ENCODE measurements at regions not wholly inside any gene's neighbourhood (a gene's known extent, or its start where the extent isn't known, plus 50 kb on each side); places are given as distances from the start of the nearest gene placed in this dataset.
"Not testable (repeated sequence)": the region's sequence is repeated elsewhere in the genome, so short reads cannot be mapped to it uniquely, and the experiment has no call there.

DNA sequence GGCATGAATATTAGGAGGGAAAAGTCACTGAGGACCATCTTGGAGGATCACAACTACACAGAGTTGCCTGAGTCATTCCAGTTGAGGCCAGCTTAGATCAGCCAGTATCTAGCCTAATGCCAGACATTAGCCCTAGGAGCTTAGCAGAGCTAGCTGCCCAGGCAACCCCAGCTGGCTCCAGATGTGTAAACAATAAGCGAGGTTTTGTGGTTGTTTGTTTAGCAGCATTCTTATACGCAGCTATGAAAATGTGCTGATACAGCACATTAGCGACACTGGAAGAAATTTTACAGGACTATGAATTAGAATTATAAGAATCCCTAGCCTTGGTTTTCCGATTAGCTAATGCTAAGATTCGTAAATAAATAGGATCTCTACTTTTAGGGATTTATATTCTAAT, 59.3 kb downstream of the BTBD3 start:
- no peak for DNase-seq

- DNase-seq = no peak
Measured at GRCh38 chr20:11978496-11978895, 60.8 kb downstream of the BTBD3 start.

DNA sequence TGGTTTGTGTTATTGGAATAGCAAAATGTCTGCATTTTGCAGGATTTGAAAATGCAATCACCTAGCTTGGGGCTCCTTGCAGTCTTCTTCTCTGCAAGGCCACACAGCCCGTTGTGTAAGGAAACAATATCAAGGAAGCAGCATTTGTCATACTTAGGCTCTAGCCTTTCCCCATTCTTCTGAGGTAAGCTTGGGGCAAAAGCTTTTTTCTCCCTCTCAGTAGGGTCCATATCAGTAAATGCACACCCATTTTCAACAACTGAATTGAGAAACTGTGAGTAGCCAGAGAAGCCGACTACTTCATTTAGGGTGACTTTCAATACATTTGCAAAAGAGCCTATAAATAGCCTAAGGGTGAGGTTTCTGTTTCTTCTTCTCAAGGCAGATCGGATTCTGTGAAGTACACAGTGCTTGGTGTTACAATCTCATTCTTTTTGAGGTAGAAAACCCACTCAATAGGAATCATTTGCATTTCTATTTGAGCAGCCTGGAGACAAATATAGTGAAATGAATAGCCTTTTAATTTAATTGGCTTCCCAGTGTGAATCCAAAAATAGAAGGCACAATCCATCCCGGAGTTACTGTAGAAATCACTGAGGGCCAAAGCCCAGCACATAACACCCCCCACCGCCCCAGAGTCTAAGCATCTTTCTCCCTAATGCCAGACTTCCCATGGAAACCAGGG, 61.8 kb downstream of the BTBD3 start:
- peak; percentile 63 for DNase-seq

DNA sequence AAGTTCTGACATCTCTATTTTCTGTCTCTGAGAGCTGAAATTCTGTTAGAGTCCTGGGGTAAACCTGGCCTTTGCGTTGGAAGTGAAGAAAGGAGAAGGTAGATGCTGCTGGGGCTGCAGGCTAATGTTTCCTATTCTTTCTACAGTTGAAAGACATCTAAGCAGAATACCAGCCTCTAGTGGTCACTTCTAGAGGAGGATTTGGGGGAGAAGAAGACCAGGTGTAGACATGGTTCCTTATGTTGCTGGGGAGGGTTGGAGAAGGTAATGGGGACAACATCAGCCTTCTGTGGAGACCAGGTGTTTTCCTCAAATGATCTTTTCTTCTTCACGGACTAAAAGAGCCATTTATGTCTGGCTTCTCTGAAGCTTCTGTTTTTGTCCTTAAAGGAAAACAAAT, 62.6 kb downstream of the BTBD3 start:
- DNase-seq = no peak

GRCh38 chr20:11981366-11981947, 63.8 kb downstream of the BTBD3 start:
- DNase-seq = no peak

GRCh38 chr20:11982289-11982954, 64.7 kb downstream of the BTBD3 start:
- no peak for DNase-seq

DNA sequence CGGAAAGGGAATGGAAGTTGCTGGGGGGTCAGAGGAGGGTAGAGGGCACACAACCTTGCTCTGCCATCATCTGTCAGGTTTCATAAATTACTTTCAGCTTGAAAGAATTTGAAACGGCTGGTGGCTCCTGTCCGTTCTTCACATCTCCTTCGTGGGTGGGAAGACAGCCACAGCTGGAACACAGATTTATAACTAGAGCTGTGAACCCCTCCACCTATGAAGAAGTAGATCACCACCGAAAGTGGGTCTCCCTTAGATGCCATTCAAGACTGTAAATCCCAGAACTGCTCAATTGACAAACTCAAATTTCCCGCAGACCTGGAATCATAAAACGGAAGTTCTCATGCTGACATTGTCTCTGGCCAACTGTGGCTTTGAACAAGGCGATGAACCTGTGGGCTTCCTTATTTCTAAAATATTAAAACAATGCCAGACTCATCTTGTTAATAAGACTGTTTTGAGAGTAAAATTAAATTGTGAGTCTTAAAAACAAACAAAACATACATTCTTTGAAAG, 65.3 kb downstream of the BTBD3 start:
- DNase-seq = no peak

- no peak for DNase-seq
Measured at GRCh38 chr20:11986954-11987353, 69.3 kb downstream of the BTBD3 start.

GRCh38 chr20:11987526-11987925, 69.8 kb downstream of the BTBD3 start:
- no peak for DNase-seq

- DNase-seq = no peak
Measured at GRCh38 chr20:11989018-11989771, 71.5 kb downstream of the BTBD3 start.

DNA sequence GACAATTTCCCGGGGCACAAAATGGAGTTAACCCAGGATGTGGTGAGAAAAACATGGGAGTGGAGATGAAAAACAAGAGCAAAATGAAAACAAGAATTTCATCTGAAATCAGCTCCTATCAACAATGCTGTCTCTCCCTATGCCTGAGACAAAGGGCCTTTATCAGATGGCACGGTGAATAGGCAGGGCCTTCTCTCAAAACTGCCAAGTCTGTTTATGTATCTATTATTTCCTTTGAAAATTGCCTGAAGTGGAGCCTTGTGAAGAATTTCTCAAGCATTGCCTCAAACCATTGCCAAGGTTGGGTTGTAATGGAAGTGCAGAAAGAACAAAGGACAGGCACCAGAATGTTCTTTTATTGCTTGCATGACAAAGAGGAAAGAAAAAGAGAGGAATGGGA, 74.7 kb downstream of the BTBD3 start:
- no peak for DNase-seq

- DNase-seq = peak; percentile 96
Measured at GRCh38 chr20:11993886-11994461, 76.3 kb downstream of the BTBD3 start.

GRCh38 chr20:11995805-11996567, 78.3 kb downstream of the BTBD3 start:
- DNase-seq = no peak

DNA sequence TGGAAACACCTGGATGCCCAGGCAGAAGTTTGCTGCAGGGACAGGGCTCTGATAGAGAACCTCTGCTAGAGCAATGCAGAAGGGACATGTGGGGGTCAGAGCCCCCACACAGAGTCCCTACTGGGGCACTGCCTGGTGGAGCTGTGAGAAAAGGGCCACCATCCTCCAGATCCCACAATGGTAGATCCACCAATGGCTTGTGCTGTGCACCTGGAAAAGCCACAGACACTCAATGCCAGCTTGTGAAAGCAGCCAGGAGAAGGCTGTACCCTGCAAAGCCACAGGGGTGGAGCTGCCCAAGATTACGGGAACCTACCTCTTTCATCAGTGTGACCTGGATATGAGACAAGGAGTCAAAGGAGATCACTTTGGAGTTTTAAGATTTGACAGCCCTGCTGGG, 87.1 kb downstream of the BTBD3 start:
- DNase-seq = not testable (repeated sequence)

DNA sequence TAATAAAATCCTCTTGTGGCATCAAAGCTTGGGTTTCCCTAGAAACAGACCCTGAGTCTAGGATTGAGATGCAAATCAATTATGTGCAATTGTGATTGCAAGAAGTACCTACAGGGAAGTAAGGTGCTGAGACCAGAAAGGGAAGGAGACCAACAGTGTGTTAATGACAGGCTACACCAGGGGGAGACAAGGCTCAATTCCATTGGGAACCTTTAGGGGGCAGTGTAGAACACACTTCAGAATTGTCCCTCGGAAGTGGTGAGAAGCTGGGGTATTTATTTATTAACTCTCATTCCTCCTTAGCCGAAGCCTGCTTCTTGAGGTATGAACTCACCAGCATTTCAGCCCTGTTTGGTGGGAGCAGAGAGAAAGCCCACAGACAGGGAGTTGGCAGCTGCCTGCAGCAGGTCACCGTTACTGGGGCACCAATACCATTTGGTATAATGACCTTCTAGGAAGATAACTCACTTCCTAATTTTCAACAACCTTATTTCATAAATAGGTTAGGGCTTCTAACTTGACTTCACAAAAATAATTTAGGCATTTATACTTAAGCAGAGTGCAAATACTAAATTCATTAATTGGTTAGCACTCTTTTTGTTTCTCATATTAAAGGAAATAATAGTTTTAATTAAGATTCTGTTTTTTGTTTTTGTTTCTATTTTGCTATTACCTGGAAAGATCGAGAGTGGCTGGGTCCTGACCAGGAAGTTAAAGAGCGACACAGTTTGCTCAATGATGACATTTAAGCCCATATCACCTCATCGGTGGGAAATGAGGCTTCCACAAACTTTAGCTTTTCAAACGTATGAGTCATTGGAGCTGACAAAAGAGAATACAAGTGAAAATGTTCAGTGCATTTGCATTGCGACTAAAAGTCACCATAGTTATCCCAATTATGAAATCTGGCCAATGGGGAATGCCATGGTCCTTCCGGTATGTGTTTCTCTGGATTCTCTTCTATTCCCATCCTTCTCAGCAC, 94.8 kb downstream of the BTBD3 start:
- peak; percentile 78 for DNase-seq

DNA sequence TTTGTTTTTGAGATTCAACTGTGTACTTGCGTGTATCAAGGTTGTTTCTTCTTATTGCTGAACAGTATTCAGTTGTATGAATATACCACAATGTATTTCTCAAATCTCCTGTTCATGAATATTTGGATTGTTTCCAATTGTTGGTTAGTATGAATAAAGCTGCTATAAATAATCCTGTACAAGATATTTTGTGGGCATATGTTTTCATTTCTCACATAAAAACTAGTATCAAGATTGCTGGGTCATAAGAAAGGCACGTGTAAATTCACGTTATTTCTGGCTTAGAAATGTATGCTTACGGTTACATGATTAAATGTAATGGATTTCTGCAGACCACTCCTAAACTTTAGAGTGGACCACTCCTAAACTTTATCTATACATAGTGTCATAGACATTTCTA, 96.6 kb downstream of the BTBD3 start:
- no peak for DNase-seq

DNA sequence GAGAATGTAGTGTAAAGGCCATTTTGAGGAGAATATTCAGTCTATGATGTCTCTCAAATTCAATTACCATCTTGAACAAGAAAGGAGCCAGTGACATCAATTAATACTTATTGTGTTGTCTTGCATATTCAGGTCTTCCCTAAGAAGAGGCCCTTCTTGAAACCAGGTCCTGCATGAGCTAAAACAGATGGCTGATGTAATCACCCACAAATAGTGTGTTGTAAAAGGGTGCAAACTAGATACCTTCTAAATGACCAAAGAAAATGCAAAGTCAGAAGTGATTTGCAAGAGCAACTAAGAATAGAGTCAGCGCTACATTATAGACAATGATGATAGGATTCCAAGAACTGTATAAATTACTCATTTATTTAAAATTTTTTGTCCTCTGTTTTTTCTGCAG, 97.0 kb downstream of the BTBD3 start:
- no peak for DNase-seq

DNA sequence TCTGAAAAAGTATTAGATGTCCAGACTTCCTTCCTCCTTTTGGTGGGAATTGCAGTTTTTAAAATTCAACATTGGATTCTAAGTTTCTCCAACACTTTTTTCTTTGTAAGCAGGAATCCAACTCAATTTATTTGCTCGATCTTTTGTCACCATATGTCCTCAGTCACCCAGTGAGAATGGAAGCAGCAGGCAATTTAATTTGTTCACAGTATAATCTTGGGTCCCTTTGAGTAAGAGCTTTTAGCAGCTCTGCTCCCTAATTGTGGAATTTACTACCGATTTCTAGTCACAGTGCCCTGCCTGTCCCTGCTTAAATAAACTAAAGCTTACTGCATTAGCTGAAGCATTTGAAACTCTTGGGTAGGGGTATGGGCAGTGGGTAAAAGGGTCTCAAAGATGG, 98.6 kb downstream of the BTBD3 start:
- DNase-seq = no peak

GRCh38 chr20:12019715-12020114, 102.0 kb downstream of the BTBD3 start:
- DNase-seq = no peak

- no peak for DNase-seq
Measured at GRCh38 chr20:12020846-12021245, 103.2 kb downstream of the BTBD3 start.

DNA sequence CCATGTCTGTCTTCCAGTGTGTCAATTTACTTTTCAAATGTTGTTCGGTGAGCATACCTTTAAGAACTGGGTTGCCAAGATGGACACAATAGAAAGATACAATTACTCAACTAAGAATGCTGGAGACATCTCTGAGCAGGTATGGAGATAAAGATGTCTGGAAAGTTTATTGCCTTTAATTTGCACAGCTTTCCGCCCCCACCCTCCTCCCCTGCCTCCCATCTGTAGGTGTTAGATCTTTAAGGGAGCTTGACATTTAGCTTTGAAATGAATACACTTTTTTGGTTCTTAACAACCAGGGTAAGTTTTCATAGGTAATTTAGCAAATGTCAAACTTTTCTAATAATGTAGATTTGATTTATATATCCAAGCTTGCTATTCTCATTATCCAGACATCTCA, 104.4 kb downstream of the BTBD3 start:
- no peak for DNase-seq

Data from NCI-H748 treated with DMSO at 0.1 percent for 48 hours (cell line).